WERI-Rb-1 (cell line): ENCODE measurements at regions not wholly inside any gene's neighbourhood (a gene's known extent, or its start where the extent isn't known, plus 50 kb on each side); places are given as distances from the start of the nearest gene placed in this dataset.

Source experiments
- DNase-seq: peaks from one replicate; pipeline ENCODE4 v3.0.0-alpha.2; 2020
- H3K27ac ChIP-seq: fragments of 250-450 bp; sonication (Bioruptor Pico); 2 replicates; pipeline ENCODE4 v1.5.1; 2020; ENCODE audit warnings: mild to moderate bottlenecking, moderate library complexity
- H3K27me3 ChIP-seq: fragments of 250-450 bp; sonication (Bioruptor Pico); 2 replicates; pipeline ENCODE4 v1.5.1; 2021; ENCODE audit warnings: mild to moderate bottlenecking, low read depth, moderate library complexity; ENCODE audit not compliant: insufficient read depth, severe bottlenecking
- H3K36me3 ChIP-seq: fragments of 250-450 bp; sonication (Bioruptor Pico); 2 replicates; pipeline ENCODE4 v1.5.1; 2020; ENCODE audit warnings: mild to moderate bottlenecking, moderate library complexity
- H3K4me3 ChIP-seq: 2 replicates; pipeline ENCODE4 v1.5.1; 2011; ENCODE audit warnings: low read depth, mild to moderate bottlenecking, control low read depth, low read length
- H3K9me3 ChIP-seq: fragments of 250-450 bp; sonication (Bioruptor Pico); 2 replicates; pipeline ENCODE4 v1.5.1; 2021; ENCODE audit warnings: mild to moderate bottlenecking, moderate library complexity; ENCODE audit not compliant: severe bottlenecking
- TF ChIP-seq, protein P1 (sequence below): IDR thresholded peaks from 2 replicates; pipeline ENCODE4 v1.5.1; 2011; ENCODE audit warnings: low read depth, mild to moderate bottlenecking, control low read depth, inconsistent platforms, low read length

DNA sequence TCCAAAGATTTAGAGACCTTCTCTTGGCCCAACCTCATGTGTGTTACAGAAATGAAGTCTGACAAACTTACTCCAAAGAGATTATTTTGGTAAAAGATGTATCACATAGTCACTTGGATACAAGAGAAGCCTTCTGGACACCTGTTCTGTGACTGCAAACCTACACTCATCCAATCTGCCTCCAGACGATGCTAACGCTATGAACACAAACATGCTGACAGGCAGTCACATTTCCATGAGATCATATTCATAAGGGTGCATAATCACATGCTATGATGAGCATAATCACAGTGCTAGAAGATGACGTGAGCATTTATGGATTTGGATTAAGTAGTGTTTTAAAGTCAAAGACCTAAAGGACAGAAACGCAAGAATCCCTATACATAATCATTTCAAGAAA lies 340.2 kb downstream of the HACE1 start:
- Histone ChIP-seq H3K27me3 (no peaks in the 10 kb centered on the region), H3K36me3 (no peaks in the 10 kb centered on the region), H3K9me3 (no peaks in the 10 kb centered on the region), H3K4me3 (no peak overlapping the region), H3K27ac (no peak overlapping the region)
- TF ChIP-seq, protein P1, sequence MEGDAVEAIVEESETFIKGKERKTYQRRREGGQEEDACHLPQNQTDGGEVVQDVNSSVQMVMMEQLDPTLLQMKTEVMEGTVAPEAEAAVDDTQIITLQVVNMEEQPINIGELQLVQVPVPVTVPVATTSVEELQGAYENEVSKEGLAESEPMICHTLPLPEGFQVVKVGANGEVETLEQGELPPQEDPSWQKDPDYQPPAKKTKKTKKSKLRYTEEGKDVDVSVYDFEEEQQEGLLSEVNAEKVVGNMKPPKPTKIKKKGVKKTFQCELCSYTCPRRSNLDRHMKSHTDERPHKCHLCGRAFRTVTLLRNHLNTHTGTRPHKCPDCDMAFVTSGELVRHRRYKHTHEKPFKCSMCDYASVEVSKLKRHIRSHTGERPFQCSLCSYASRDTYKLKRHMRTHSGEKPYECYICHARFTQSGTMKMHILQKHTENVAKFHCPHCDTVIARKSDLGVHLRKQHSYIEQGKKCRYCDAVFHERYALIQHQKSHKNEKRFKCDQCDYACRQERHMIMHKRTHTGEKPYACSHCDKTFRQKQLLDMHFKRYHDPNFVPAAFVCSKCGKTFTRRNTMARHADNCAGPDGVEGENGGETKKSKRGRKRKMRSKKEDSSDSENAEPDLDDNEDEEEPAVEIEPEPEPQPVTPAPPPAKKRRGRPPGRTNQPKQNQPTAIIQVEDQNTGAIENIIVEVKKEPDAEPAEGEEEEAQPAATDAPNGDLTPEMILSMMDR, result no peak
- DNase-seq, result no peak

DNA sequence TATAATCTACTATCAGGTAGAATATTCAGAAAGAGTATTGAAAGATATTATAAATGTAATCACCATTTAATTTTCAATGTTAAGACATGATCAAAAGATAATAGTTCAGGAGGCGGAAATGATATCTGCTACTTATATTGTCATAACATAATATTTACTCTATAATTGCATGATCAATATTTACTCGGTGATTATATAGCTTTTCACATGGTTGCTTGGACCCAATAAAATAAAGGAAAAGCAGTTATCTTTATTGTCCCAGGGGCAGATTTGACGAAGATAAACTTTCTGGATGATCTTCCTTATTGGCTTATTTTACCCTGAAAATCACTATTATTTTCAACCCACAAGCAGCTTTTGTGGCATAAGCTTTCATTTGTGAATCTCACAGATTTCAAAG lies 350.4 kb downstream of the HACE1 start:
- TF ChIP-seq, protein P1, result no peak
- Histone ChIP-seq H3K4me3 (no peak overlapping the region), H3K9me3 (no peaks in the 10 kb centered on the region), H3K36me3 (no peaks in the 10 kb centered on the region), H3K27me3 (no peaks in the 10 kb centered on the region), H3K27ac (no peak overlapping the region)
- DNase-seq, result no peak

DNA sequence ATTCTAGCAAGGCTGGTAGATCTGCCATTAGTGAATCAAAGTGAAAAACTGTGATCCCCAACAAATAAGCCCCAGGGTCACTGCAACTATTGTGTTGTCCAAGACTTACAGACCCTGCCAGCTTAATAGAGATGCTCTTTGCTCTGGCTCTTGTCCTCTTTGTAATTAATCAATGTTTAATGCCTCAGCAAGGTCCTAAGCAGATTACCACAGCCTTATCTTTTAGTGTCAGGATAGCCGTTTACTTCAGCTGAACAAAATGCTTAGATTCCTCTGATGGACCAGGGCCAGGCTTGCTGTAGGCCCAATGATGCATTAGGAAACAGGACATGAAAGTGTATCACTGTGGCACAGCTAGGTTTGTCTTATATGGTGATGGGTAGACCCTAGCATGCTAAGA lies 353.3 kb downstream of the HACE1 start:
- Histone ChIP-seq H3K36me3 (no peaks in the 10 kb centered on the region), H3K27ac (no peak overlapping the region), H3K9me3 (no peaks in the 10 kb centered on the region), H3K27me3 (no peaks in the 10 kb centered on the region), H3K4me3 (no peak overlapping the region)
- TF ChIP-seq, protein P1, result no peak
- peak; percentile 15 for DNase-seq

DNA sequence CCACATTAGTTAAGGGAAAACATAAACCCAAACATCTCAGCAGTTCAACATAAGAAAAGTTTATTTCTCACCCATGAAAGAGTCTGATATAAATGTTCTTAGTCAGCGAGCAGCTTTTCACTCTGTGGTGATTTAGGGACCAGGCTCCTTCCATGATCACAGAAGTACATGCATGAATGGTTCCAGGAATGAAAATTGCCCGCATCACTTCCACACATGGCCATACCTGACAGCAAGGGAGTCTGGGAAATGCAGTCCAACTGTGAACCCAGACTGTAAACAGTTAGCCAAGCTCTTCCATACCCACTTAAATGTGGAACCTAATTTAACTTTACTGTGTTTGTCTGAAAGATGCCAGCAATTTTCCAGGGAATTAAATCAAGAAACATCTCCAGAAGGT lies 353.9 kb downstream of the HACE1 start:
- TF ChIP-seq, protein P1, result no peak
- no peak for DNase-seq
- no peaks in the 10 kb centered on the region for H3K27me3 ChIP-seq
- H3K36me3 ChIP-seq, result no peaks in the 10 kb centered on the region
- H3K9me3 ChIP-seq, result no peaks in the 10 kb centered on the region
- H3K27ac ChIP-seq, result no peak overlapping the region
- H3K4me3 ChIP-seq, result no peak overlapping the region

DNA sequence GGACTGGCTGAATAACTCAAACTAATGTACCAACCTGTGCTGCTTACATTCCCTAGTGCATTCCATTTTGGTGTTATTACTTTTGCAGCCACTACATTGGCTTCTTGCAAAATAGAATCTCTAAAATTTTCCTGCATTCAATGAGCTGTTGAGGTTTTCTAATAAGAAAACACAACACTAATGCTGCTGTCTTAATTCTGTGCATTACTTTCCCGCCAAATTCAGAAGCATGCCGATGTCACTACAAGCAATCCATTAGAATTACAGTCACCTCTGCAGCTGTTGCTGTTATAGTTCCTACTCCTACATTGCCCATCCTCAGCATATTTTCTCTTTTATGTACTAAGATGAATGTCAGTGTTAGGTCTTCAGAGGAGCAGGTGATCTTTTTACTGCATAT lies 359.5 kb downstream of the HACE1 start:
- H3K36me3 ChIP-seq, result no peaks in the 10 kb centered on the region
- TF ChIP-seq, protein P1, result no peak
- no peaks in the 10 kb centered on the region for H3K9me3 ChIP-seq
- H3K4me3 ChIP-seq, result no peak overlapping the region
- H3K27ac ChIP-seq, result no peak overlapping the region
- no peaks in the 10 kb centered on the region for H3K27me3 ChIP-seq
- no peak for DNase-seq

DNA sequence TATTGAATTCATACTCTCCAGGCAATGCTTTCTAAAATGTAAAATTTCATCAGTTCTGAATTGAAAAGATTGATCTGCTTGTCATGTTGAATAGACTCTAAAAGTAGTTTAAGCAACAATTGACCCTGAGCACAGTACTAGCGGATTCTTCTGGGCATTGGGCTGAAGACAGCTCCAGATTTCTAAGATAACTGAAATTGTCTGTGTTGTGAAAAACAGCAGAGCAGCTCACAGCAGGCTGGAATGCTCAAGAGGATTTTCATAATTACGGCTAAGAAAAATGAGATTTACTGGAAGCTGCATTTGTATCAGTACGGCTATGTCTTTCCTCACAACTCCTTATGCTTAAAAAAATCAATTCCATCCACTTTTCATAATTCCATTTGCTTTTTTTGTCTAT lies 373.7 kb downstream of the HACE1 start:
- TF ChIP-seq, protein P1, result no peak
- no peaks in the 10 kb centered on the region for H3K27me3 ChIP-seq
- no peak overlapping the region for H3K4me3 ChIP-seq
- H3K36me3 ChIP-seq, result no peaks in the 10 kb centered on the region
- H3K9me3 ChIP-seq, result no peaks in the 10 kb centered on the region
- DNase-seq, result no peak
- no peak overlapping the region for H3K27ac ChIP-seq
